ENCODE measurements at regions not wholly inside any gene's neighbourhood (a gene's known extent, or its start where the extent isn't known, plus 50 kb on each side); places are given as distances from the start of the nearest gene placed in this dataset.
"Not testable (repeated sequence)": the region's sequence is repeated elsewhere in the genome, so short reads cannot be mapped to it uniquely, and the experiment has no call there.

DNA sequence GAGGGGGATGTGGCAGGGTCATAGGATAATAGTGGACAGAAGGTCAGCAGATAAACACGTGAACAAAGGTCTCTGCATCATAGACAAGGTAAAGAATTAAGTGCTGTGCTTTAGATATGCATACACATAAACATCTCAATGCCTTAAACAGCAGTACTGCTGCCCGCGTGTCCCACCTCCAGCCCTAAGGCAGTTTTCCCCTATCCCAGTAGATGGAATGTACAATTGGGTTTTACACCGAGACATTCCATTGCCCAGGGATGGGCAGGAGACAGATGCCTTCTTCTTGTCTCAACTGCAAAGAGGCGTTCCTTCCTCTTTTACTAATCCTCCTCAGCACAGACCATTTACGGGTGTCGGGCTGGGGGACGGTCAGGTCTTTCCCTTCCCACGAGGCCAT lies 81.7 kb upstream of the BTG3 start:
- H3K4me1 ChIP-seq (ENCODE audit: control insufficient read depth in 3 of 3, insufficient read depth in 2 of 3, low read depth in 1 of 3, low read length in 2 of 3); FAIRE-seq; DNase-seq; H3K27me3 ChIP-seq (ENCODE audit: control insufficient read depth in 3 of 3, insufficient read depth in 3 of 3, low read length in 3 of 3); H3K27ac ChIP-seq (ENCODE audit: low read depth in 1 of 3, low read length in 2 of 3); H3K36me3 ChIP-seq (ENCODE audit: control insufficient read depth in 3 of 3, insufficient read depth in 2 of 3, low read depth in 1 of 3, low read length in 3 of 3); H3K9me3 ChIP-seq (ENCODE audit: control insufficient read depth in 2 of 2, insufficient read depth in 1 of 2, low read depth in 1 of 2, low read length in 1 of 2); H3K4me3 ChIP-seq (ENCODE audit: low read depth in 1 of 3, low read length in 3 of 3): not testable (repeated sequence)
- WGBS, 3 donors = 73 to 89% (median 74%) methylated on average over 6 to 9 of the region's 9 CpGs

- Histone ChIP-seq H3K36me3 (ENCODE audit: control insufficient read depth in 3 of 3, insufficient read depth in 2 of 3, low read depth in 1 of 3, low read length in 3 of 3) (no peaks in the 10 kb centered on the region), H3K4me1 (ENCODE audit: control insufficient read depth in 3 of 3, insufficient read depth in 2 of 3, low read depth in 1 of 3, low read length in 2 of 3) (no peaks in the 10 kb centered on the region), H3K9me3 (ENCODE audit: control insufficient read depth in 2 of 2, insufficient read depth in 1 of 2, low read depth in 1 of 2, low read length in 1 of 2) (peaks cover 0 to 2% of the 10 kb centered on the region in 2 donors), H3K4me3 (ENCODE audit: low read depth in 1 of 3, low read length in 3 of 3) (no peak overlapping the region), H3K27me3 (ENCODE audit: control insufficient read depth in 3 of 3, insufficient read depth in 3 of 3, low read length in 3 of 3) (no peaks in the 10 kb centered on the region), H3K27ac (ENCODE audit: low read depth in 1 of 3, low read length in 2 of 3) (no peak overlapping the region)
- 79 to 81% (median 80%) methylated on average over 8 of the region's 8 CpGs for WGBS, 3 donors
- FAIRE-seq = no peak
- no peak for DNase-seq
Measured at GRCh38 chr21:17693801-17694200, 81.1 kb upstream of the BTG3 start.

DNA sequence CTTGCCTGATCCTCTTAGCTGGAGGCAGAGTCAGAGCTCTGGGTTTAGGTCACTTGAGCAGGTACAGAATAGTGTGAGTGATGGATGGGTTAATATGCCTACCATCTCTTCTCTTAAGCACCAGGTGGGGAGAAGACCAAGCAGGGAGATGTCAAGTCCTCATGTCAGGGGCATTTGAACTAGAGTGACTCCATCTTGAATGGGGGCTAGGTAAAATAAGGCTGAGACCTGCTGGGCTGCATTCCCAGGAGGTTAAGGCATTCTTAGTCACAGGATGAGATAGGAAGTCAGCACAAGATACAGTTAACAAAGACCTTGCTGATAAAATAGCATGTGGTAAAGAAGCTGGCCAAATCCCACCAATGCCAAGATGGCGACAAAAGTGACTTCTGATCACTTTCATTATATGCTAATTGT lies 77.4 kb upstream of the BTG3 start:
- no peak for DNase-seq
- H3K4me1 ChIP-seq (ENCODE audit: control insufficient read depth in 3 of 3, insufficient read depth in 2 of 3, low read depth in 1 of 3, low read length in 2 of 3) = no peaks in the 10 kb centered on the region
- FAIRE-seq = no peak
- peaks cover 0 to 3% of the 10 kb centered on the region in 2 donors for H3K9me3 ChIP-seq (ENCODE audit: control insufficient read depth in 2 of 2, insufficient read depth in 1 of 2, low read depth in 1 of 2, low read length in 1 of 2)
- H3K27ac ChIP-seq (ENCODE audit: low read depth in 1 of 3, low read length in 2 of 3) = no peak overlapping the region
- 50 to 90% (median 70%) methylated on average over 1 of the region's 1 CpG for WGBS, 3 donors
- no peaks in the 10 kb centered on the region for H3K27me3 ChIP-seq (ENCODE audit: control insufficient read depth in 3 of 3, insufficient read depth in 3 of 3, low read length in 3 of 3)
- no peak overlapping the region for H3K4me3 ChIP-seq (ENCODE audit: low read depth in 1 of 3, low read length in 3 of 3)
- no peaks in the 10 kb centered on the region for H3K36me3 ChIP-seq (ENCODE audit: control insufficient read depth in 3 of 3, insufficient read depth in 2 of 3, low read depth in 1 of 3, low read length in 3 of 3)

GRCh38 chr21:17688912-17689874 lies 76.5 kb upstream of the BTG3 start:
- no peaks in the 10 kb centered on the region for H3K4me1 ChIP-seq (ENCODE audit: control insufficient read depth in 3 of 3, insufficient read depth in 2 of 3, low read depth in 1 of 3, low read length in 2 of 3)

DNA sequence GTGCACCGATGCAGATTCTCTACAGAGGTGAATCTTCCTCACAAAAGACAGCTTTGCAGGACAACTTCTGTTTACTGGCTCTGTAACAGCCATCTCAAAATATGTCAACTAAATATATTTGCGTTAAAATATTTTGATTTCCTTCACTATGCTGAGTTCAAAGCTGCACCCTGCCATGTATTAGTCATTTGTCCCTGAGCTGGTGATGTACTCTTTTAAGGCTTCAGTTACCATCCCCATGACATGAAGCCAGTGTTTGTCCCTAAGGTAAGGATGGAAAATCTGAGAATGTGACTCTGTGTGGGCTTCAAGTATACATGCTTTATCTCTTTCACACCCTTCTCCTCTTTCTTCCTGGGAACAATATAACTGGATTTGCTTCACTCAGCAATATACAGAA lies 70.2 kb upstream of the BTG3 start:
- H3K36me3 ChIP-seq (ENCODE audit: control insufficient read depth in 3 of 3, insufficient read depth in 2 of 3, low read depth in 1 of 3, low read length in 3 of 3) = no peaks in the 10 kb centered on the region
- no peaks in the 10 kb centered on the region for H3K9me3 ChIP-seq (ENCODE audit: control insufficient read depth in 2 of 2, insufficient read depth in 1 of 2, low read depth in 1 of 2, low read length in 1 of 2)
- H3K4me3 ChIP-seq (ENCODE audit: low read depth in 1 of 3, low read length in 3 of 3) = no peak overlapping the region
- H3K27ac ChIP-seq (ENCODE audit: low read depth in 1 of 3, low read length in 2 of 3) = no peak overlapping the region
- 79 to 87% (median 85%) methylated on average over 2 of the region's 2 CpGs for WGBS, 3 donors
- DNase-seq (no peak), FAIRE-seq (no peak)
- H3K4me1 ChIP-seq (ENCODE audit: control insufficient read depth in 3 of 3, insufficient read depth in 2 of 3, low read depth in 1 of 3, low read length in 2 of 3) = no peaks in the 10 kb centered on the region
- H3K27me3 ChIP-seq (ENCODE audit: control insufficient read depth in 3 of 3, insufficient read depth in 3 of 3, low read length in 3 of 3) = no peaks in the 10 kb centered on the region

More at GRCh38 chr21:17688912-17689874, 76.5 kb upstream of the BTG3 start:
- 57 to 65% (median 59%) methylated on average over 13 of the region's 13 CpGs for WGBS, 3 donors
- Histone ChIP-seq H3K27ac (ENCODE audit: low read depth in 1 of 3, low read length in 2 of 3) (no peak overlapping the region), H3K27me3 (ENCODE audit: control insufficient read depth in 3 of 3, insufficient read depth in 3 of 3, low read length in 3 of 3) (no peaks in the 10 kb centered on the region), H3K9me3 (ENCODE audit: control insufficient read depth in 2 of 2, insufficient read depth in 1 of 2, low read depth in 1 of 2, low read length in 1 of 2) (peaks cover 0 to 3% of the 10 kb centered on the region in 2 donors), H3K36me3 (ENCODE audit: control insufficient read depth in 3 of 3, insufficient read depth in 2 of 3, low read depth in 1 of 3, low read length in 3 of 3) (no peaks in the 10 kb centered on the region), H3K4me3 (ENCODE audit: low read depth in 1 of 3, low read length in 3 of 3) (no peak overlapping the region)
- DNase-seq (peak; percentile 5 to 34), FAIRE-seq (no peak)

DNA sequence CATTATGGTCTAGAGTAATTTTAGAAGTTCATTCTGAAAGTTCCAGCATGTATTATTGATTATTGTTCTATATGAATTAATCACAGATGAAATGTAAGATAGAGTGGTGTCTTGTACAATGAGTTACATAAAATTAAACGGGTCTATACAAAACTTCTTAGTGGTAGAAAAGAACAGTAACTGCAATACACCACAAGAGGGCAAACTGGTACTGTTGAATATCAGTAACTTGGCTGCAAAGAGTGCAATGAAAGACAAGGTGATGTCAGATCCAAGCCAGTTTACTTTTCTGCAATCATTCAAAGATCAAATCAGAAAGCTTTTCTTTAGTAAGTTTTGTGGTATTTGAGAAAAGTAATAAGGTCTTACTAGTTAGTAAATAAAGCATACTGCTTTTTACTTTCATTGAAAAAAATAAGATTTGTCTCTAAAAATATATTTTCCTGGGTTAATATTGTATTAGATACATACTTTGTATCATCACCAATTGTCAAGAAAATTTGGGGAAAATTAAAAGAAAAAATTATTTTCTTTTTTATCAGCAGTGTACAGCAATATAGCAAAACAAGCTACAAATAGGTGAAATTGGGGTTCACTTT lies 66.4 kb upstream of the BTG3 start:
- no peaks in the 10 kb centered on the region for H3K27me3 ChIP-seq (ENCODE audit: control insufficient read depth in 3 of 3, insufficient read depth in 3 of 3, low read length in 3 of 3)
- no peaks in the 10 kb centered on the region for H3K4me1 ChIP-seq (ENCODE audit: control insufficient read depth in 3 of 3, insufficient read depth in 2 of 3, low read depth in 1 of 3, low read length in 2 of 3)
- H3K27ac ChIP-seq (ENCODE audit: low read depth in 1 of 3, low read length in 2 of 3) = no peak overlapping the region
- H3K4me3 ChIP-seq (ENCODE audit: low read depth in 1 of 3, low read length in 3 of 3) = no peak overlapping the region
- 0 to 2% (median 0%) methylated on average over 1 of the region's 1 CpG for WGBS, 3 donors
- DNase-seq (peak; percentile 58 to 65), FAIRE-seq (peak; percentile 88)
- no peaks in the 10 kb centered on the region for H3K9me3 ChIP-seq (ENCODE audit: control insufficient read depth in 2 of 2, insufficient read depth in 1 of 2, low read depth in 1 of 2, low read length in 1 of 2)
- no peaks in the 10 kb centered on the region for H3K36me3 ChIP-seq (ENCODE audit: control insufficient read depth in 3 of 3, insufficient read depth in 2 of 3, low read depth in 1 of 3, low read length in 3 of 3)

DNA sequence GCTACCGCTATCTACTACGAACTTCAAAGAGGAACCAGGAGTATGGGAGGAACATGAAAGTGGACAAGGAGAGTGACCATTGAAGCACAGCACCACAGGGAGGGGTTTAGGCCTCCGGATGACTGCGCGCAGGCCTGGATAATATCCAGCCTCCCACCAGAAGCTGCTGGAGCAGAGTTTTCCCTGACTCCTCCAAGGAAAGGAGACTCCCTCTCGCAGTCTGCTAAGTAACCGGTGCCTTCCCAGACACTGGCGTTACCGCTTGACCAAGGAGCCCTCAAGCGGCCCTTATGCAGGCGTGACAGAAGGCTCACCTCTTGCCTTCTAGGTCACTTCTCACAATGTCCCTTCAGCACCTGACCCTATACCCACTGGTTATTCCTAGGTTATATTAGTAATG lies 64.2 kb upstream of the BTG3 start:
- FAIRE-seq; H3K27me3 ChIP-seq (ENCODE audit: control insufficient read depth in 3 of 3, insufficient read depth in 3 of 3, low read length in 3 of 3); H3K9me3 ChIP-seq (ENCODE audit: control insufficient read depth in 2 of 2, insufficient read depth in 1 of 2, low read depth in 1 of 2, low read length in 1 of 2); H3K4me3 ChIP-seq (ENCODE audit: low read depth in 1 of 3, low read length in 3 of 3); H3K36me3 ChIP-seq (ENCODE audit: control insufficient read depth in 3 of 3, insufficient read depth in 2 of 3, low read depth in 1 of 3, low read length in 3 of 3); H3K27ac ChIP-seq (ENCODE audit: low read depth in 1 of 3, low read length in 2 of 3); DNase-seq; H3K4me1 ChIP-seq (ENCODE audit: control insufficient read depth in 3 of 3, insufficient read depth in 2 of 3, low read depth in 1 of 3, low read length in 2 of 3): not testable (repeated sequence)
- WGBS, 3 donors = 88 to 90% (median 89%) methylated on average over 11 of the region's 11 CpGs

DNA sequence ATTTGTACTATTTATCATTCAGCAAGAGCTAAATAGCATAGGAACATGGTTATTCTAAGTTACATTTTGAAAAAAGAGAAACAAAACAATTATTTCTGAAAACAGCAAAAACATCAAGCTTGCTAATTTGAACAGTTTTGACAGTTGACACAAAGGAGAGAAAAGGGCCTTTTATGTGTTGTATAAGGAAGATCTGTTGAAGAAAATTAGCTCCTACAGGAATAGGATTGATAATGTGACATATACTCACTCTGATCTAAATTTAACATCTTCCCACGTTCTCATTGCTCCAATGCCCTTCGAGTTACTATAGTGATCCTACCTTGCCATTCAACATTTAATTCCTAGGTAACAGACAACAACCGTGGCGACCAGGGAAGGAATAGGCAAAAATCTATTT lies 61.4 kb upstream of the BTG3 start:
- Histone ChIP-seq H3K4me3 (ENCODE audit: low read depth in 1 of 3, low read length in 3 of 3) (no peak overlapping the region), H3K9me3 (ENCODE audit: control insufficient read depth in 2 of 2, insufficient read depth in 1 of 2, low read depth in 1 of 2, low read length in 1 of 2) (no peaks in the 10 kb centered on the region), H3K36me3 (ENCODE audit: control insufficient read depth in 3 of 3, insufficient read depth in 2 of 3, low read depth in 1 of 3, low read length in 3 of 3) (no peaks in the 10 kb centered on the region), H3K4me1 (ENCODE audit: control insufficient read depth in 3 of 3, insufficient read depth in 2 of 3, low read depth in 1 of 3, low read length in 2 of 3) (no peaks in the 10 kb centered on the region), H3K27ac (ENCODE audit: low read depth in 1 of 3, low read length in 2 of 3) (no peak overlapping the region), H3K27me3 (ENCODE audit: control insufficient read depth in 3 of 3, insufficient read depth in 3 of 3, low read length in 3 of 3) (no peaks in the 10 kb centered on the region)
- DNase-seq (no peak), FAIRE-seq (no peak)
- 56 to 69% (median 59%) methylated on average over 4 of the region's 4 CpGs for WGBS, 3 donors

Data from small intestine (tissue), 7 donors.